ENCODE measurements at regions not wholly inside any gene's neighbourhood (a gene's known extent, or its start where the extent isn't known, plus 50 kb on each side); places are given as distances from the start of the nearest gene placed in this dataset.

DNA sequence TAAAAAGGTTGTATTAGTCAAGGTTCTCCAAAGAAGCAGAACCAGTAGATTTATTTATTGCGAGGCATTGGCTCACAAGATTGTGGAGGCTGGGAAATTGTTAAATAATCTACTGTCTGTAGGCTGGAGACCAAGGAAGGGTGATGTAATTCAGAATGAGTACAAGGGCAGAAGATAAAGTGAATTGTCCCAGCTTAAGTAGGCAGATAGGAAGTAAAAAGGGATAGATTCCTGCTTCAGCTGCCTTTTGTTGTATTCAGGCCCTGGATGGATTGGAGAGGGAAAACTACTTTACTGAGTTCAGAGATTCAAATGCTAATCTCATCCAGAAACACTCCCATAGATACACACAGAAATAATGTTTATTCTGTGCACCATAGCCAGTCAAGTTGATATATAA, 301.1 kb downstream of the CYLC2 start (continued):
- TF ChIP-seq, protein P1, sequence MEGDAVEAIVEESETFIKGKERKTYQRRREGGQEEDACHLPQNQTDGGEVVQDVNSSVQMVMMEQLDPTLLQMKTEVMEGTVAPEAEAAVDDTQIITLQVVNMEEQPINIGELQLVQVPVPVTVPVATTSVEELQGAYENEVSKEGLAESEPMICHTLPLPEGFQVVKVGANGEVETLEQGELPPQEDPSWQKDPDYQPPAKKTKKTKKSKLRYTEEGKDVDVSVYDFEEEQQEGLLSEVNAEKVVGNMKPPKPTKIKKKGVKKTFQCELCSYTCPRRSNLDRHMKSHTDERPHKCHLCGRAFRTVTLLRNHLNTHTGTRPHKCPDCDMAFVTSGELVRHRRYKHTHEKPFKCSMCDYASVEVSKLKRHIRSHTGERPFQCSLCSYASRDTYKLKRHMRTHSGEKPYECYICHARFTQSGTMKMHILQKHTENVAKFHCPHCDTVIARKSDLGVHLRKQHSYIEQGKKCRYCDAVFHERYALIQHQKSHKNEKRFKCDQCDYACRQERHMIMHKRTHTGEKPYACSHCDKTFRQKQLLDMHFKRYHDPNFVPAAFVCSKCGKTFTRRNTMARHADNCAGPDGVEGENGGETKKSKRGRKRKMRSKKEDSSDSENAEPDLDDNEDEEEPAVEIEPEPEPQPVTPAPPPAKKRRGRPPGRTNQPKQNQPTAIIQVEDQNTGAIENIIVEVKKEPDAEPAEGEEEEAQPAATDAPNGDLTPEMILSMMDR (IDR thresholded peaks at IDR 0.05 in 2 of 3, conservative IDR thresholded peaks at IDR 0.05 in 1 of 3; ENCODE audit: borderline replicate concordance in 1 of 3, insufficient read depth in 1 of 3, low read depth in 2 of 3, low read length in 2 of 3): no peak
- TF ChIP-seq, protein P2, sequence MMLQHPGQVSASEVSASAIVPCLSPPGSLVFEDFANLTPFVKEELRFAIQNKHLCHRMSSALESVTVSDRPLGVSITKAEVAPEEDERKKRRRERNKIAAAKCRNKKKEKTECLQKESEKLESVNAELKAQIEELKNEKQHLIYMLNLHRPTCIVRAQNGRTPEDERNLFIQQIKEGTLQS (IDR thresholded peaks at IDR 0.05): no peak
- no peak for TF ChIP-seq ZFX (IDR thresholded peaks at IDR 0.05)
- TF ChIP-seq EGR1 (IDR thresholded peaks at IDR 0.05; ENCODE audit: low read depth): no peak
- TF ChIP-seq JUND (IDR thresholded peaks at IDR 0.05): no peak

DNA sequence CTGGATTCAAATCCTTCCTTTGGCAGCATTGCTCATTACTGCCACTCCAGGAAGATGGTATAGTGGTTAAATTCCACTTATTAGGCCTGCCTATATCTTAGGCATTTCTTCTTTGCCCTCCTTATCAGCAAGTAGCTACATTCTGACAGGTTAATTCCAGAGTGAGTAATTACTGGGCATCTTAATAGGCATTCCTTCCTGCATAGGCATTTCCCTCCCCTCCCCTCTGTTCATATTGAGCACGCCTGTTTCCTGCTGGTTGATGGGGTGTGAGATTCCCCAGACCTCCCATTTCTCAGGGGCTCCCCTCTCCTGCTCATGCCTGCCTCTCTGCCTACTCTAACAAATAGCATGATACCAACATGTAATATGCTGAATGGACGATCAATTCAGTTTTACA, 305.9 kb downstream of the CYLC2 start:
- ChIA-PET RAD21 (ENCODE audit: low non-redundant PET in 1 of 2, low total read pairs in 2 of 2, uncharacterized antibody in 2 of 2, unreplicated experiment in 2 of 2) (no interaction called here), CTCF (no interaction called here), POLR2A (no interaction called here)
- H3K4me3 ChIP-seq (replicated peaks in 1 of 2; ENCODE audit: low read depth in 1 of 2, low read length in 2 of 2): no peak overlapping the region
- H3K9ac ChIP-seq (ENCODE audit: low read length): no peak overlapping the region
- TF ChIP-seq TCF7L2 (IDR thresholded peaks at IDR 0.05; ENCODE audit: borderline replicate concordance, extremely low read depth, insufficient read depth, insufficient read length): no peak
- H3K79me2 ChIP-seq (ENCODE audit: insufficient read depth, low read length): no peaks in the 10 kb centered on the region
- no peaks in the 10 kb centered on the region for H3K9me2 ChIP-seq (ENCODE audit: insufficient read depth)
- peaks cover 3 to 15% of the 10 kb centered on the region in 2 experiments; a peak in 2 of 4 replicates for H3K9me3 ChIP-seq (ENCODE audit: control insufficient read depth in 1 of 2, insufficient read depth in 1 of 2, low read depth in 1 of 2, low read length in 2 of 2)
- no peaks in the 10 kb centered on the region for H4K20me1 ChIP-seq (ENCODE audit: insufficient read depth)
- intact Hi-C loops (cut with micrococcal nuclease): no loop called here
- H3K27ac ChIP-seq (ENCODE audit: low read depth, low read length): no peak overlapping the region
- no TSS peak for BruUV-seq (replicated peaks)
- H3K36me3 ChIP-seq (ENCODE audit: control insufficient read depth in 1 of 2, insufficient read depth in 2 of 2, low read length in 2 of 2): no peaks in the 10 kb centered on the region
- H3K27me3 ChIP-seq (ENCODE audit: insufficient read depth, low read length): no peaks in the 10 kb centered on the region
- no peak overlapping the region for H3K4me2 ChIP-seq (ENCODE audit: low read length)
- ATAC-seq (no peak), DNase-seq (ENCODE audit: low read depth, low spot score) (no peak)
- no peaks in the 10 kb centered on the region for H3K4me1 ChIP-seq (ENCODE audit: control insufficient read depth in 1 of 2, insufficient read depth in 2 of 2, low read length in 2 of 2)
- no peak overlapping the region for H2AFZ ChIP-seq (ENCODE audit: low read depth, low read length, poor library complexity, severe bottlenecking)

DNA sequence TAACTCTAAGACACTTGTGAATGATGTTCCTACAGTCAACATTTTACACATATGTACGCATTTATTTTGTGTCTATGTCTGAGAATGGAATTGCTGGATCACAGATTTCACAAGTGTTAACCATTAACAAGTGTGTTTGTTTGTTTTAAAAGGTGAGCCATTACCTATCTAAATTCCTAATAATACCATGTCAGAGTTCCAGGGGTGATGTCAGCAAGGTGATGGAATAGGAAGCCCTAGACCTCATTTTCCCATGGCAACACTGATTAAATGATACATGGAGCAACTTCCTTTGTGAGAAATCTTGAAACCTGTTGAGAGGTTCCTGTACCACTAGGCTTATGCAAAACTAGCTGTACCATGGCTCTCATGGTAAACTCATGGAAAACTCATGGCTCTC, 309.7 kb downstream of the CYLC2 start:
- ATAC-seq: no peak
- no TSS peak for BruUV-seq (replicated peaks)
- RAD21 ChIA-PET (ENCODE audit: low non-redundant PET in 1 of 2, low total read pairs in 2 of 2, uncharacterized antibody in 2 of 2, unreplicated experiment in 2 of 2): no interaction called here
- TF ChIP-seq POLR2AphosphoS5 (IDR thresholded peaks at IDR 0.05; ENCODE audit: low read depth, low read length) (no peak), EZH2phosphoT487 (IDR thresholded peaks at IDR 0.05; ENCODE audit: borderline replicate concordance) (no peak), TCF7L2 (IDR thresholded peaks at IDR 0.05; ENCODE audit: borderline replicate concordance, extremely low read depth, insufficient read depth, insufficient read length) (no peak), RAD21 (IDR thresholded peaks at IDR 0.05; ENCODE audit: low read depth) (no peak), ELF1 (IDR thresholded peaks at IDR 0.05; ENCODE audit: borderline replicate concordance, low read depth) (no peak), SP1 (IDR thresholded peaks at IDR 0.05; ENCODE audit: low read depth) (no peak), FOSL1 (IDR thresholded peaks at IDR 0.05; ENCODE audit: low read depth) (no peak), POLR2A (IDR thresholded peaks at IDR 0.05; ENCODE audit: borderline replicate concordance, extremely low read depth, insufficient read depth, insufficient read length) (no peak), ZFX (IDR thresholded peaks at IDR 0.05) (no peak), CBX3 (IDR thresholded peaks at IDR 0.05; ENCODE audit: low read depth) (no peak), JUND (IDR thresholded peaks at IDR 0.05) (no peak)
- TF ChIP-seq, protein P2 (IDR thresholded peaks at IDR 0.05): no peak
- TF ChIP-seq, protein P1 (IDR thresholded peaks at IDR 0.05 in 2 of 3, conservative IDR thresholded peaks at IDR 0.05 in 1 of 3; ENCODE audit: borderline replicate concordance in 1 of 3, insufficient read depth in 1 of 3, low read depth in 2 of 3, low read length in 2 of 3): no peak
- TF ChIP-seq, protein P3, sequence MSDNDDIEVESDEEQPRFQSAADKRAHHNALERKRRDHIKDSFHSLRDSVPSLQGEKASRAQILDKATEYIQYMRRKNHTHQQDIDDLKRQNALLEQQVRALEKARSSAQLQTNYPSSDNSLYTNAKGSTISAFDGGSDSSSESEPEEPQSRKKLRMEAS (IDR thresholded peaks at IDR 0.05): no peak

More for the DNA sequence above, 309.7 kb downstream of the CYLC2 start:
- ChIA-PET POLR2A (no interaction called here), CTCF (no interaction called here)
- no peaks in the 10 kb centered on the region for H3K27me3 ChIP-seq (ENCODE audit: insufficient read depth, low read length)
- no peak overlapping the region for H3K27ac ChIP-seq (ENCODE audit: low read depth, low read length)
- DNase-seq (ENCODE audit: low read depth, low spot score): no peak
- peaks cover 3 to 16% of the 10 kb centered on the region in 2 experiments; a peak in 2 of 4 replicates for H3K9me3 ChIP-seq (ENCODE audit: control insufficient read depth in 1 of 2, insufficient read depth in 1 of 2, low read depth in 1 of 2, low read length in 2 of 2)
- no peaks in the 10 kb centered on the region for H4K20me1 ChIP-seq (ENCODE audit: insufficient read depth)
- H2AFZ ChIP-seq (ENCODE audit: low read depth, low read length, poor library complexity, severe bottlenecking): no peak overlapping the region
- no peaks in the 10 kb centered on the region for H3K36me3 ChIP-seq (ENCODE audit: control insufficient read depth in 1 of 2, insufficient read depth in 2 of 2, low read length in 2 of 2)
- no peaks in the 10 kb centered on the region for H3K79me2 ChIP-seq (ENCODE audit: insufficient read depth, low read length)
- H3K9ac ChIP-seq (ENCODE audit: low read length): no peak overlapping the region
- intact Hi-C loops (cut with micrococcal nuclease): no loop called here
- H3K4me3 ChIP-seq (replicated peaks in 1 of 2; ENCODE audit: low read depth in 1 of 2, low read length in 2 of 2): no peak overlapping the region
- H3K4me2 ChIP-seq (ENCODE audit: low read length): no peak overlapping the region
- H3K9me2 ChIP-seq (ENCODE audit: insufficient read depth): no peaks in the 10 kb centered on the region
- H3K4me1 ChIP-seq (ENCODE audit: control insufficient read depth in 1 of 2, insufficient read depth in 2 of 2, low read length in 2 of 2): no peaks in the 10 kb centered on the region
